ENCODE measurements at regions not wholly inside any gene's neighbourhood (a gene's known extent, or its start where the extent isn't known, plus 50 kb on each side); places are given as distances from the start of the nearest gene placed in this dataset.
A peak's percentile ranks its signal among the peaks of the same experiment; 100 is the strongest.
"Not testable (repeated sequence)": the region's sequence is repeated elsewhere in the genome, so short reads cannot be mapped to it uniquely, and the experiment has no call there.

DNA sequence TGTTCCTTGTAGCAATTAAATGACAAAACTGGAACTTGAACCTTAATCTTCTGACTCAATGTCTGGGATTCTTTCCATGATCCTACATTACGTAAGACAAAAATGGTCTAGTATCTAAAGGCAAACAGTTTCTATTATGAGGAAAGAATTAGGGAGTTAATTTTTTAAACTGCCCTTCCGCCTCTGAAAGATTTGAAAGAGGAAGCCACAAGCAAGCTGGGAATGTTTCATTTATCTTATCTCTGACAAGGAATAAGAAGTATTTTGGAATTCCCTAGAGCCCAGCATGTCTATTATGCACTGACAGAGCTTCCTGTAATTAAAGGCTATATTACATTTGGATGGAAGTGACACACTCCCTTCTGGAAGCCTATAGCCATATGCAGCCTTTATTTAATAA is 558.8 kb upstream of the CDH2 start:
- H3K4me3 ChIP-seq: no peak overlapping the region
- no peaks in the 10 kb centered on the region for H3K27me3 ChIP-seq
- DNase-seq: no peak
- peak overlapping the region in 1 of 2 donors; percentile 15 for H3K27ac ChIP-seq
- intact Hi-C loops (cut with DNase I; ENCODE audit: low total_unique reads): no loop called here
- no peaks in the 10 kb centered on the region for H3K4me1 ChIP-seq
- H3K36me3 ChIP-seq: no peaks in the 10 kb centered on the region
- H3K9me3 ChIP-seq: no peaks in the 10 kb centered on the region
- TF ChIP-seq, protein P1, sequence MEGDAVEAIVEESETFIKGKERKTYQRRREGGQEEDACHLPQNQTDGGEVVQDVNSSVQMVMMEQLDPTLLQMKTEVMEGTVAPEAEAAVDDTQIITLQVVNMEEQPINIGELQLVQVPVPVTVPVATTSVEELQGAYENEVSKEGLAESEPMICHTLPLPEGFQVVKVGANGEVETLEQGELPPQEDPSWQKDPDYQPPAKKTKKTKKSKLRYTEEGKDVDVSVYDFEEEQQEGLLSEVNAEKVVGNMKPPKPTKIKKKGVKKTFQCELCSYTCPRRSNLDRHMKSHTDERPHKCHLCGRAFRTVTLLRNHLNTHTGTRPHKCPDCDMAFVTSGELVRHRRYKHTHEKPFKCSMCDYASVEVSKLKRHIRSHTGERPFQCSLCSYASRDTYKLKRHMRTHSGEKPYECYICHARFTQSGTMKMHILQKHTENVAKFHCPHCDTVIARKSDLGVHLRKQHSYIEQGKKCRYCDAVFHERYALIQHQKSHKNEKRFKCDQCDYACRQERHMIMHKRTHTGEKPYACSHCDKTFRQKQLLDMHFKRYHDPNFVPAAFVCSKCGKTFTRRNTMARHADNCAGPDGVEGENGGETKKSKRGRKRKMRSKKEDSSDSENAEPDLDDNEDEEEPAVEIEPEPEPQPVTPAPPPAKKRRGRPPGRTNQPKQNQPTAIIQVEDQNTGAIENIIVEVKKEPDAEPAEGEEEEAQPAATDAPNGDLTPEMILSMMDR (IDR thresholded peaks at IDR 0.05): no peak

DNA sequence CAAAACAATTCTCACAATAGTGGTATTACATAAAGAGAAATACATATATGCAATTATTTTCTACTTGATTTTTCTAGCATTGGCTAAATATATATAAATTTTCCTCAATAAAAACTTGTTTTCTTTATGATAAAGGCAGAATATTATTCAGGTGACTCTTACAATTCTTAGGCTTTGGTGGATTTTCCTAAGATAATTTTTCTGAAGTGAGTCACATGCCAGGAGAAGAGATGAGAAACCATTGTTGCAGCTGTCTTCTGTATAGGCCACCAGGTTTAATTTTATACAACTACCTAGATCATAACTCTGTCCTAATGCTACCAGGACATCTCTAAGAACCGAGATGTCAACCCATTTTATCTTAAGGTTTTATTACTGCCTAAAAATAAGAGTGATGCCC is 552.4 kb upstream of the CDH2 start:
- peaks cover 0 to 3% (median 0%) of the 10 kb centered on the region in 3 donors for H3K9me3 ChIP-seq
- no peaks in the 10 kb centered on the region for H3K4me1 ChIP-seq
- intact Hi-C loops (cut with DNase I; ENCODE audit: low total_unique reads): no loop called here
- H3K27ac ChIP-seq: no peak overlapping the region
- H3K36me3 ChIP-seq: no peaks in the 10 kb centered on the region
- DNase-seq: no peak
- TF ChIP-seq, protein P1 (IDR thresholded peaks at IDR 0.05): no peak
- H3K4me3 ChIP-seq: no peak overlapping the region
- no peaks in the 10 kb centered on the region for H3K27me3 ChIP-seq

DNA sequence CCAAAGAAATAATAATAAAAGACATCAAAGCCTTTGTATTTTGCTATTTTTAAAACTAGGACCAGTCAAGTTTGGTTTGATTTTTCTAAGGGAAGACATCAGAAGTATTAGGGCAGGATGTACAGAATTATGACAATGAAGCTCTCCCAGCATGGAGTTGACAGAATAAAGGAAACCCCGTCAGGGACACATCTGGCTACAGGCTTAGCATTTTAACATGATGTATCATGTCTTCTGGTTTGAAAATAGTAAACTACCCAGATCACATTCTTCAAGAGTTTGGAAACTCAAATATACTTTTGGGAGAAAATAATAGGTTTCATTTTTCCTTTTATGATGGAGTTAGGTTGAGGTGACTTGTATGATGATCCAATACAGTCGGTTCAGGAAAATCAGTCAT is 552.0 kb upstream of the CDH2 start:
- DNase-seq: no peak
- intact Hi-C loops (cut with DNase I; ENCODE audit: low total_unique reads): no loop called here
- H3K9me3 ChIP-seq: peaks cover 0 to 3% (median 0%) of the 10 kb centered on the region in 3 donors

DNA sequence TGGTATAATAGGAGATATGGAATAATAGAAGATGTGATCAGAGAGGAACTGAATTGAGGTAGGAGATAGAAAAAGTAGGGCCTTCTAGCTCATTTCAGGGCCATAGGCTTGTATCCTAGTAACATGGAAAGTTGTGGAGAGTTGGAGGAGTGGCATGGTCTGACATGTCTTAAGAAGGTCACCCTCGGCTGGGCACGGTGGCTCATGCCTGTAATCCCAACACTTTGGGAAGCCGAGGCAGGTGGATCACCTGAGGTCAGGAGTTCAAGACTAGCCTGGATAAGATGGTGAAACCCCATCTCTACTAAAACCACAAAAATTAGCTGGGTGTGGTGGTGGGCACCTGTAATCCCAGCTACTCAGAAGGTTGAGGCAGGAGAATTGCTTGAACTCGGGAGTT is 550.3 kb upstream of the CDH2 start:
- H3K27ac ChIP-seq; H3K4me3 ChIP-seq; H3K9me3 ChIP-seq; H3K4me1 ChIP-seq; H3K27me3 ChIP-seq; intact Hi-C loops (cut with DNase I; ENCODE audit: low total_unique reads); H3K36me3 ChIP-seq; DNase-seq: not testable (repeated sequence)

More for the DNA sequence above, 552.0 kb upstream of the CDH2 start:
- no peak overlapping the region for H3K27ac ChIP-seq
- TF ChIP-seq, protein P1 (IDR thresholded peaks at IDR 0.05): no peak
- no peaks in the 10 kb centered on the region for H3K27me3 ChIP-seq
- H3K36me3 ChIP-seq: no peaks in the 10 kb centered on the region
- no peaks in the 10 kb centered on the region for H3K4me1 ChIP-seq
- H3K4me3 ChIP-seq: no peak overlapping the region

DNA sequence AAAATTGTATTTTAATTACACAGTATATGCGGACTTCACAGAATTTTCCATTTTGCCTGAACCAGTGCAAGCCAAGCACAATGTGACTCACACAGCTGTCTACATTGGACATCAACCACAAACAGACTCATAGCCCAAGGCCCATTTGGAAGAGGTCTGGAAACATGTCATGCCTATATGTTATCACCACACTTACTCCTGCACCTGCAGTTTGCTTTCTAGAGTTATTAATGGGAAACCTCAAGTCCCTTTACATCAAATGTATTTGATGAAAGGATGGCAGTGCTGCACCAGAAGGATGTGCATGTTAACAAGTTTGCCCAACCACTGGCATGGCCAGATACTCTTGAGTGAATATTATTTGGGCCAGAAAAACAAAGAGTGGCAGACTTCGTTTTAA is 548.9 kb upstream of the CDH2 start:
- no peak overlapping the region for H3K27ac ChIP-seq
- H3K9me3 ChIP-seq: peaks cover 0 to 3% (median 0%) of the 10 kb centered on the region in 3 donors
- no peak overlapping the region for H3K4me3 ChIP-seq
- intact Hi-C loops (cut with DNase I; ENCODE audit: low total_unique reads): no loop called here
- no peaks in the 10 kb centered on the region for H3K36me3 ChIP-seq
- DNase-seq: no peak
- H3K4me1 ChIP-seq: no peaks in the 10 kb centered on the region
- TF ChIP-seq, protein P1 (IDR thresholded peaks at IDR 0.05): no peak
- H3K27me3 ChIP-seq: no peaks in the 10 kb centered on the region

DNA sequence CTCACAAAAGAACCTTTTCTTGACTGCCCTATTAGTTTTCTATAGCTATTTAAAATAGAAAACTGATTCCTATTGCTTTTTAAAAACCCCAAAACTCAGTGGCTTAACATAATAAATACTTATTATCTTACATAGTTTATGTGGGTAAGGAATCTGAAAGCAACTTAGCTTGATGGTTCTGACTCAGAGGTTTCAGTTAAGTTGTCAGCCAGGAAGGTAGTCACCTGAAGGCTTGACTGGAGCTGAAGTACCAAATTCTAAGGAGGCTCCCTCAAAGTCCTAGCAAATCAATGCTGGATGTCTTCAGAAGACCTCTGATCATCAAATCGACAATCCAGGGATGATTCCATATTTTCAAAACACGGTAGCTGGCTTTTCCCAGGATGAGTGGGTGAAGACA is 546.6 kb upstream of the CDH2 start:
- H3K4me3 ChIP-seq: no peak overlapping the region
- intact Hi-C loops (cut with DNase I; ENCODE audit: low total_unique reads): no loop called here
- DNase-seq: no peak
- no peak overlapping the region for H3K27ac ChIP-seq
- no peaks in the 10 kb centered on the region for H3K9me3 ChIP-seq
- no peaks in the 10 kb centered on the region for H3K27me3 ChIP-seq
- TF ChIP-seq, protein P1 (IDR thresholded peaks at IDR 0.05): no peak
- peaks cover 0 to 11% (median 1%) of the 10 kb centered on the region in 4 donors for H3K4me1 ChIP-seq
- no peaks in the 10 kb centered on the region for H3K36me3 ChIP-seq

All from tibial artery (tissue), 4 donors.